Lower lobe of right lung (tissue), 2 donors: ENCODE measurements at regions not wholly inside any gene's neighbourhood (a gene's known extent, or its start where the extent isn't known, plus 50 kb on each side); places are given as distances from the start of the nearest gene placed in this dataset.

ENCODE experiments used
- ATAC-seq, 2 donors: fragments of 200-7000 bp; cut with Tn5 transposase; one replicate each; pipeline ENCODE4 v1.9.1; 2020 to 2022; ENCODE audit warnings: mild to moderate bottlenecking in 2 of 2, moderate library complexity in 2 of 2
- DNase-seq: peaks from one replicate; pipeline ENCODE4 v3.0.0-alpha.2; 2020
- H3K27ac ChIP-seq: fragments of 200-600 bp; one replicate; pipeline ENCODE4 v1.8.0; 2022
- H3K27me3 ChIP-seq: fragments of 200-600 bp; one replicate; pipeline ENCODE4 v1.8.0; 2022; ENCODE audit warnings: low read depth
- H3K36me3 ChIP-seq: fragments of 200-600 bp; one replicate; pipeline ENCODE4 v1.8.0; 2022; ENCODE audit warnings: mild to moderate bottlenecking
- H3K4me1 ChIP-seq: fragments of 200-600 bp; one replicate; pipeline ENCODE4 v1.8.0; 2022
- H3K4me3 ChIP-seq: fragments of 200-600 bp; one replicate; pipeline ENCODE4 v1.8.0; 2022; ENCODE audit warnings: mild to moderate bottlenecking
- H3K9me3 ChIP-seq: fragments of 200-600 bp; one replicate; pipeline ENCODE4 v1.8.0; 2022
- CTCF ChIP-seq: fragments of 200-600 bp; IDR thresholded peaks from one replicate; pipeline ENCODE4 v1.8.0; 2022; ENCODE audit warnings: antibody characterized with exemption, mild to moderate bottlenecking
- intact Hi-C: fragments of 100-400 bp; cut with DNase I; formaldehyde crosslinking; loops from one replicate; pipeline ENCODE4 v1.11.0; 2022
- donor health status: DM: no; HTN: yes; CAD: no; lungs with severe emphysema.

DNA sequence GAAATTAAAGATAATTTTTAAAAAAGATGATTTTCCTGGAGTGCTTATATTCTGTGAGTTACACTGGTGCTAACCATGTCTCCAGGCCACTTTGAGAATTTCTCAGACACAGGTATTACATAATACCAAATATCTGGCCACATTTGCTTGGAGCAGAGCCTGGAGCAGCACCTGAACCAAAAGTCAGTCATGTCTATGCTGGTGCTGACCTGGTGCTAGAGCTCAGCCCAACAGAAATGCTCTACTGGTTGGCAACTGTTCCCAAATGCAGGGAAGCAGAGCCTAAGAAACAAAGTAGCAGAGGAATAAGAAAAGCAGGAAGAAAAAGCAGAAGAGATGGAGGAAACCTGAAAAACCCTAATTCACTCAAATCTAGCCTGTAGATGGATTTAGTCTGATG lies 135.7 kb upstream of the SLC7A14 start:
- no peak for DNase-seq
- ATAC-seq = no peak
- no peaks in the 10 kb centered on the region for H3K27me3 ChIP-seq
- H3K4me1 ChIP-seq = no peaks in the 10 kb centered on the region
- intact Hi-C loops = no loop called here
- H3K27ac ChIP-seq = no peak overlapping the region
- H3K36me3 ChIP-seq = no peaks in the 10 kb centered on the region
- H3K4me3 ChIP-seq = no peak overlapping the region
- H3K9me3 ChIP-seq = no peaks in the 10 kb centered on the region
- TF ChIP-seq CTCF = no peak

DNA sequence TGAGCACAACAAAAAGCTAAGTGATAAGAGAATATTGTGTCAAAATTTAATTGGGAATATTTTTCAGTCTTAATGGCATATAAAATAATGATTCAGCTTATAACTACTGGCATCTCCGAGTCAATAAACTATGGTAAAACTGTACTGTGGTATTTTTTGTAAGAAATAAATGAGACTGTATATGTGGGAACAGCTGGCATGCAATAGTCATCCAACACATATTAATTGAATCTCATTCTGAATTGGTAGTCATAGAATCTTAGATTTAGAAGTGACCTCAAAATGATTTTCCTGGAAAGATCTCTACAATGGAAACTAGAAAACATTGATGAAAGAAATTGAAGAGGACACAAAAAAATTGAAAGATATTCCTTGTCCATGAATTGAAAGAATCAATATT lies 133.4 kb upstream of the SLC7A14 start:
- H3K27me3 ChIP-seq = no peaks in the 10 kb centered on the region
- H3K27ac ChIP-seq = no peak overlapping the region
- intact Hi-C loops = no loop called here
- H3K36me3 ChIP-seq = no peaks in the 10 kb centered on the region
- H3K4me1 ChIP-seq = no peaks in the 10 kb centered on the region
- H3K9me3 ChIP-seq = no peaks in the 10 kb centered on the region
- no peak for TF ChIP-seq CTCF
- DNase-seq (no peak), ATAC-seq (no peak)
- H3K4me3 ChIP-seq = no peak overlapping the region

- Histone ChIP-seq H3K4me1 (no peaks in the 10 kb centered on the region), H3K27ac (no peak overlapping the region), H3K4me3 (no peak overlapping the region), H3K36me3 (no peaks in the 10 kb centered on the region), H3K9me3 (no peaks in the 10 kb centered on the region), H3K27me3 (no peaks in the 10 kb centered on the region)
- DNase-seq (no peak), ATAC-seq (no peak)
- intact Hi-C loops = no loop called here
- no peak for TF ChIP-seq CTCF
Observed at GRCh38 chr3:170718848-170719247, 133.0 kb upstream of the SLC7A14 start.

GRCh38 chr3:170717410-170718402 lies 131.8 kb upstream of the SLC7A14 start:
- no peak for TF ChIP-seq CTCF
- H3K27ac ChIP-seq = no peak overlapping the region
- ATAC-seq = peak; percentile 9 to 32
- no peaks in the 10 kb centered on the region for H3K36me3 ChIP-seq
- H3K4me1 ChIP-seq = no peaks in the 10 kb centered on the region
- intact Hi-C loops = no loop called here
- H3K27me3 ChIP-seq = no peaks in the 10 kb centered on the region
- H3K9me3 ChIP-seq = no peaks in the 10 kb centered on the region
- peak; percentile 59 for DNase-seq
- H3K4me3 ChIP-seq = no peak overlapping the region

- no peak for TF ChIP-seq CTCF
- no peak for ATAC-seq
- H3K4me1 ChIP-seq = no peaks in the 10 kb centered on the region
Observed at GRCh38 chr3:170716172-170716805, 130.4 kb upstream of the SLC7A14 start.

More at GRCh38 chr3:170716172-170716805, 130.4 kb upstream of the SLC7A14 start:
- H3K27ac ChIP-seq = no peak overlapping the region
- H3K9me3 ChIP-seq = no peaks in the 10 kb centered on the region
- no peak overlapping the region for H3K4me3 ChIP-seq
- no peaks in the 10 kb centered on the region for H3K36me3 ChIP-seq
- intact Hi-C loops = no loop called here
- DNase-seq = no peak
- no peaks in the 10 kb centered on the region for H3K27me3 ChIP-seq
